ENCODE measurements at regions not wholly inside any gene's neighbourhood (a gene's known extent, or its start where the extent isn't known, plus 50 kb on each side); places are given as distances from the start of the nearest gene placed in this dataset.

DNA sequence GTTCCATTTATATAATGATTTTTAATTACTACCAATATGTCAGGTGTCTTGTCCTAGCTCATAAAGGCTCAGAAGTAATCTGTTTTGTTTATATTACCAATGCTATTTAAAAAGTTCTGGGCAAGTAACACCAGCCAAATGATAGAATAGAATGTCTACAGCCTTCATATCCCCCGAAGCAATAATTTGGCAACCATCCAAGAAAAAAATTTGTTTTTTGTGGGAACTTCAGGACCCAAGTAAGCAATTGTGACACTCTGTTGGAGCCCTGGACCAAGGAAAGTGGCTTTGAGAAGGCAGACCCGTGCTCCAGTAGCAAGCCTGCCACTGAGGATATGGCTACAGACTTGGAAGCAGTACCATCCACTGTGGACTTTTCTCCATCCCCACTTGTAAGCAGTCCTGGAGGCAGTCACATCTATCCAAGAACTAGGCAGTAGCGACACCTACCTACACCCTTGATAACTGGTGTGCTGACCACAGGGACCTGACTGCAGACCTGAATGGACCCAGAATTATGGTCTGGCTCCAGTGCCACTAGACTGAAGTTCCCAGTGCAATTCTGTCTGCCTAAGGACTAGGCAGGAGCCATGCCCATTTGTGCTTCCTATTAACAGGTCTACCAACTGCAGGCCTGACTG is 870.7 kb upstream of the ADGRL2 start:
- TF ChIP-seq, protein P1, sequence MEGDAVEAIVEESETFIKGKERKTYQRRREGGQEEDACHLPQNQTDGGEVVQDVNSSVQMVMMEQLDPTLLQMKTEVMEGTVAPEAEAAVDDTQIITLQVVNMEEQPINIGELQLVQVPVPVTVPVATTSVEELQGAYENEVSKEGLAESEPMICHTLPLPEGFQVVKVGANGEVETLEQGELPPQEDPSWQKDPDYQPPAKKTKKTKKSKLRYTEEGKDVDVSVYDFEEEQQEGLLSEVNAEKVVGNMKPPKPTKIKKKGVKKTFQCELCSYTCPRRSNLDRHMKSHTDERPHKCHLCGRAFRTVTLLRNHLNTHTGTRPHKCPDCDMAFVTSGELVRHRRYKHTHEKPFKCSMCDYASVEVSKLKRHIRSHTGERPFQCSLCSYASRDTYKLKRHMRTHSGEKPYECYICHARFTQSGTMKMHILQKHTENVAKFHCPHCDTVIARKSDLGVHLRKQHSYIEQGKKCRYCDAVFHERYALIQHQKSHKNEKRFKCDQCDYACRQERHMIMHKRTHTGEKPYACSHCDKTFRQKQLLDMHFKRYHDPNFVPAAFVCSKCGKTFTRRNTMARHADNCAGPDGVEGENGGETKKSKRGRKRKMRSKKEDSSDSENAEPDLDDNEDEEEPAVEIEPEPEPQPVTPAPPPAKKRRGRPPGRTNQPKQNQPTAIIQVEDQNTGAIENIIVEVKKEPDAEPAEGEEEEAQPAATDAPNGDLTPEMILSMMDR (IDR thresholded peaks at IDR 0.05; ENCODE audit: insufficient read depth, low read length) = no peak
- TF ChIP-seq GABPA (IDR thresholded peaks at IDR 0.05; ENCODE audit: low read depth) (no peak), POLR2AphosphoS5 (IDR thresholded peaks at IDR 0.05; ENCODE audit: low read depth) (no peak), REST (IDR thresholded peaks at IDR 0.05; ENCODE audit: insufficient replicate concordance, low read depth) (no peak), SPI1 (IDR thresholded peaks at IDR 0.05; ENCODE audit: borderline replicate concordance, low read depth) (no peak)
- DNase-seq (ENCODE audit: low read depth in 1 of 2, low spot score in 1 of 2) = no peak
- Histone ChIP-seq H3K4me3 (replicated peaks; ENCODE audit: insufficient read depth, low read length) (no peak overlapping the region), H3K27me3 (ENCODE audit: insufficient read depth, poor library complexity, severe bottlenecking) (no peaks in the 10 kb centered on the region), H3K27ac (replicated peaks) (no peak overlapping the region)

DNA sequence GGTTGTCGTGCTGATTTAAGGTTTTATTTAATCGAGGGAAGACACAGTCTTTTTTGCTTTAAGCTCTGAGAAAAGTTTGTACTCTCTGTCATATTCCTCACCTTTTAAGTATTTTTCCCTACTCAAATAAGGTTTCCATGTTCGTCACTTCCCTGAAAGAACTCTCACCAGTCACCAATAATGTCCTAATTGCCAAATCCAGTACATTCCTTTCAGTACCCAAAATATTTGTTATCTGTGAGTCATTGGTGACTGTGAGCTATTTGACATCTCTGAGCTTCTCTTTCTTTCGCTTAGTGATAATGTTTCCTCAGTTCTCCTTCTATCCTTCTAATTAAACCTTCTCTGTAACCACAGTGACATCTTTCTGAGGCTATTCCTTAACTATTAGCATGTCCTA is 874.2 kb upstream of the ADGRL2 start:
- TF ChIP-seq, protein P1 (IDR thresholded peaks at IDR 0.05; ENCODE audit: insufficient read depth, low read length) = no peak
- no peak for TF ChIP-seq SPI1 (IDR thresholded peaks at IDR 0.05; ENCODE audit: borderline replicate concordance, low read depth)
- no peak for TF ChIP-seq GABPA (IDR thresholded peaks at IDR 0.05; ENCODE audit: low read depth)
- no peak for TF ChIP-seq REST (IDR thresholded peaks at IDR 0.05; ENCODE audit: insufficient replicate concordance, low read depth)
- no peak for TF ChIP-seq POLR2AphosphoS5 (IDR thresholded peaks at IDR 0.05; ENCODE audit: low read depth)
- no peak overlapping the region for H3K27ac ChIP-seq (replicated peaks)
- DNase-seq (ENCODE audit: low read depth in 1 of 2, low spot score in 1 of 2) = no peak

GRCh38 chr1:80925130-80925805 is 875.5 kb upstream of the ADGRL2 start:
- Histone ChIP-seq H3K27me3 (ENCODE audit: insufficient read depth, poor library complexity, severe bottlenecking) (no peaks in the 10 kb centered on the region), H3K4me3 (replicated peaks; ENCODE audit: insufficient read depth, low read length) (no peak overlapping the region), H3K27ac (replicated peaks) (no peak overlapping the region)
- TF ChIP-seq, protein P1 (IDR thresholded peaks at IDR 0.05; ENCODE audit: insufficient read depth, low read length) = no peak
- no peak for TF ChIP-seq REST (IDR thresholded peaks at IDR 0.05; ENCODE audit: insufficient replicate concordance, low read depth)
- TF ChIP-seq GABPA (IDR thresholded peaks at IDR 0.05; ENCODE audit: low read depth) = no peak
- TF ChIP-seq POLR2AphosphoS5 (IDR thresholded peaks at IDR 0.05; ENCODE audit: low read depth) = no peak
- TF ChIP-seq SPI1 (IDR thresholded peaks at IDR 0.05; ENCODE audit: borderline replicate concordance, low read depth) = no peak
- DNase-seq (ENCODE audit: low read depth in 1 of 2, low spot score in 1 of 2) = no peak

More for the DNA sequence above, 874.2 kb upstream of the ADGRL2 start:
- Histone ChIP-seq H3K4me3 (replicated peaks; ENCODE audit: insufficient read depth, low read length) (no peak overlapping the region), H3K27me3 (ENCODE audit: insufficient read depth, poor library complexity, severe bottlenecking) (no peaks in the 10 kb centered on the region)
